Activated B cell treated with CpG ODN at 0.5 μM for 24 hours (primary cell): ENCODE measurements at regions not wholly inside any gene's neighbourhood (a gene's known extent, or its start where the extent isn't known, plus 50 kb on each side); places are given as distances from the start of the nearest gene placed in this dataset.

Experiments
- ATAC-seq: fragments of 200-7000 bp; cut with Tn5 transposase; one replicate; pipeline ENCODE4 v1.10.0; 2021; ENCODE audit warnings: low read depth, mild to moderate bottlenecking, moderate library complexity
- CTCF ChIA-PET: fragments of 350-600 bp; sonication (Branson Sonifier 250); formaldehyde crosslinking; loops from one replicate; lab custom pipeline; 2021; ENCODE audit warnings: antibody characterized with exemption; lab: Charles Lee
- POLR2A ChIA-PET: fragments of 350-600 bp; sonication (Branson Sonifier 250); formaldehyde crosslinking; loops from one replicate; lab custom pipeline; 2021; ENCODE audit warnings: antibody characterized with exemption; lab: Charles Lee
- DNase-seq: peaks from one replicate; pipeline ENCODE4 v3.0.0; 2022
- H3K27ac Mint-ChIP-seq: one replicate; pipeline ENCODE4 v1.8.0; 2020; ENCODE audit warnings: mixed read lengths
- H3K27me3 Mint-ChIP-seq: one replicate; pipeline ENCODE4 v1.8.0; 2021; ENCODE audit warnings: mixed read lengths
- H3K36me3 Mint-ChIP-seq: one replicate; pipeline ENCODE4 v1.8.0; 2021; ENCODE audit warnings: low read depth, mixed read lengths
- H3K4me1 Mint-ChIP-seq: one replicate; pipeline ENCODE4 v1.8.0; 2021; ENCODE audit warnings: mixed read lengths
- H3K4me3 Mint-ChIP-seq: one replicate; pipeline ENCODE4 v1.8.0; 2020; ENCODE audit warnings: mild to moderate bottlenecking, mixed read lengths
- H3K9me3 Mint-ChIP-seq: one replicate; pipeline ENCODE4 v1.8.0; 2020; ENCODE audit warnings: mixed read lengths
- intact Hi-C: fragments of 100-400 bp; cut with micrococcal nuclease; formaldehyde crosslinking; loops from one replicate; pipeline ENCODE4 v1.15.1; 2024
- TF ChIP-seq, protein P1 (sequence below): fragments of 200-600 bp; IDR thresholded peaks from one replicate; pipeline ENCODE4 v1.8.0; 2022; ENCODE audit warnings: antibody characterized with exemption, mild to moderate bottlenecking

DNA sequence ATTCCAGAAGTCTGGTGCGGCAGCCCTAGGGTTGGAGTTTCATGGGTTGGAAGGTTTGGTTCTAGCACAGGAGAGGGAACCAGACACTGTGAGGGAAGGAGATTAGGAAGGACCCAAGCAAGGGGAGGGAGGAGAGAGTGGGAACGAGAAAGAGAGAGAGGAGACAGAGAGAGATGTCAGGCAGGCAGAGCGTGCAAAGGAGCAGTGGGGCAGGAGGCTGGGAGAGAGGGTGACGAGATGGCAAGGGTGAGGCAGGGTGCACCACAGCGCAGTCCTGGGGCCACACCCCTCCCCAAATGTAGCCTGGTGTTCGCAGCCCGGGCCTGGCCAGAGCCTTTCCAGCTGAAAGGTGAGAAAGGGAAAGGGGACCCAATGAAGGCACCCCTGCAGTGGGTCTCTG, 162.9 kb upstream of the TLE3 start:
- Mint-ChIP-seq H3K36me3 (no peaks in the 10 kb centered on the region), H3K9me3 (no peaks in the 10 kb centered on the region), H3K4me3 (no peak overlapping the region), H3K27me3 (no peaks in the 10 kb centered on the region), H3K4me1 (peaks cover 80% of the 10 kb centered on the region), H3K27ac (no peak overlapping the region)
- TF ChIP-seq, protein P1, sequence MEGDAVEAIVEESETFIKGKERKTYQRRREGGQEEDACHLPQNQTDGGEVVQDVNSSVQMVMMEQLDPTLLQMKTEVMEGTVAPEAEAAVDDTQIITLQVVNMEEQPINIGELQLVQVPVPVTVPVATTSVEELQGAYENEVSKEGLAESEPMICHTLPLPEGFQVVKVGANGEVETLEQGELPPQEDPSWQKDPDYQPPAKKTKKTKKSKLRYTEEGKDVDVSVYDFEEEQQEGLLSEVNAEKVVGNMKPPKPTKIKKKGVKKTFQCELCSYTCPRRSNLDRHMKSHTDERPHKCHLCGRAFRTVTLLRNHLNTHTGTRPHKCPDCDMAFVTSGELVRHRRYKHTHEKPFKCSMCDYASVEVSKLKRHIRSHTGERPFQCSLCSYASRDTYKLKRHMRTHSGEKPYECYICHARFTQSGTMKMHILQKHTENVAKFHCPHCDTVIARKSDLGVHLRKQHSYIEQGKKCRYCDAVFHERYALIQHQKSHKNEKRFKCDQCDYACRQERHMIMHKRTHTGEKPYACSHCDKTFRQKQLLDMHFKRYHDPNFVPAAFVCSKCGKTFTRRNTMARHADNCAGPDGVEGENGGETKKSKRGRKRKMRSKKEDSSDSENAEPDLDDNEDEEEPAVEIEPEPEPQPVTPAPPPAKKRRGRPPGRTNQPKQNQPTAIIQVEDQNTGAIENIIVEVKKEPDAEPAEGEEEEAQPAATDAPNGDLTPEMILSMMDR = no peak
- no peak for DNase-seq
- POLR2A ChIA-PET = interaction anchor here (3.0 kb wide), 1 partner anchor 8 kb away, joined by 24 read pairs; no protein-coding TSS in a partner anchor
- ATAC-seq = no peak
- intact Hi-C loops = loop anchor here (5.0 to 10.0 kb wide), 2 partner anchors 378 to 686 kb away; no protein-coding TSS in a partner anchor
- CTCF ChIA-PET = interaction anchor here (2.5 kb wide), 1 partner anchor 8 kb away, joined by 11 read pairs; no protein-coding TSS in a partner anchor

DNA sequence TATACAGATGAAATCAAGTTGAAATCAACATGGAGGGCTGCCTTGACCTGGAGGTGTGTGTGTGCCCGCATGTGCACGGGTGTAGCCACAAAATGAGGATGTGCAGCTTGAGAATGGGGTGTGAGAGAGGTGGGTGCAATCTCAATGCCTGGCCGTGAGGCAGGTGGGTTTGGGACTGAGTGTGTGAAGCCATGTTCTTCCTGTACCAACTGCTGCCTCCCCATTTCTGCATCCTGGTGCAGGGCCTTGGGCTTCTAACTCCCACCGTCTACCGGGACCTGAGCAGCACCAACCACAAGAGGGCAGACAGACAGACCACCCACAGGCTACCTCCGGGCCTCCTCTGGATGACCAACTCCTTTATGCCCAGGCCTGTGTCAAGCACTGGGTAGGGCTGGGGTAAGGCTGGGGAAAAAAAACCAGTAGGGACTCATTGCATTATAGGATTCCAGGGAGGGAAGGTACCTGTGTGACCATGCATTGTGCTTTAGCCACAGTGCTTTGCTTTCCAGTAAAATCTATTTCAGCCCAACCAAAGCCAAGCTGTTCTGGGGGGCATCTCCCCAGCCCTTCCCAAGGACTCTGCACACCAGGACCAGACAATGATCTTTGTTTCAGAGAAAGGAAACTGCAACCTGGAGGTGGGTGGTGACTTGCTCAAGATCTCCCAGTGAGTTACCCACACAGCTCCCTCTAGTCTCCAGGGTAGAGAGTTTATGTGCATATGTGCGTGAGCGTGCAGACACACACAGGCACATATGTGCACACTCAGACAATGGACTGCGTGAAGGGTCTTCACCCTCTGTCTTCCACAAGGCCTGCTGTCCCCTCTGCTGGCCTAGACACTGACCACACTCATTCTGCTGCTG, 162.2 kb upstream of the TLE3 start:
- Mint-ChIP-seq H3K9me3 (no peaks in the 10 kb centered on the region), H3K27ac (no peak overlapping the region), H3K36me3 (no peaks in the 10 kb centered on the region), H3K27me3 (no peaks in the 10 kb centered on the region), H3K4me1 (peaks cover 73% of the 10 kb centered on the region), H3K4me3 (peak overlapping the region; percentile 73)
- ChIA-PET CTCF (interaction anchor here (0.9 to 2.5 kb wide), 3 partner anchors 9 to 62 kb away, joined by 3 to 11 read pairs (median 3); no protein-coding TSS in a partner anchor), POLR2A (interaction anchor here (1.0 to 3.0 kb wide), 7 partner anchors 9 to 59 kb away, joined by 3 to 24 read pairs (median 3); no protein-coding TSS in a partner anchor)
- TF ChIP-seq, protein P1 = no peak
- ATAC-seq (peak; percentile 22), DNase-seq (no peak)
- intact Hi-C loops = loop anchor here (5.0 to 10.0 kb wide), 2 partner anchors 378 to 685 kb away; no protein-coding TSS in a partner anchor

DNA sequence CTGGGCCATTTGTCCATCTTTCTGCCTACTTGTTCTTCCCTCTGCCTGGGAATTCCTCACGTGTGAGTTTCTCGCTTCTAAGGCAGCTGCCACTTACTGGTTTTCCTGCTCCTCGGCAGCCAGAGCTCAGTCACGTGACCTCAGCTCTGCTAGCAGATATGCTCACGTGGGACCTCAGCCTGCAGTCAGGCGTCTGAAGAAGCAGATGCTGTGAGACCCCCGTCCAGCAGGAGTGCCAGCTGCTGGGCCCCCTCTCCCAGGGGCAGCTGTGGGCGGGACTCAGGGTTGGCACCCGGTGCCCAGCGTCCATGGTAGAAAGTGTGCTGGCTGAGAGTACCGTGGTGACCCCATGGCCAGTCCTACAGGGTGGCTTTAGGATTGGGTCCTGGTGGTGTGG, 161.3 kb upstream of the TLE3 start:
- ChIA-PET POLR2A (interaction anchor here (0.5 to 3.0 kb wide), 13 partner anchors 10 to 806 kb away, joined by 3 to 24 read pairs (median 3); partner anchors contain the start of gene RPLP1), CTCF (interaction anchor here (0.7 to 2.5 kb wide), 7 partner anchors 9 to 683 kb away, joined by 3 to 11 read pairs (median 3); no protein-coding TSS in a partner anchor)
- Mint-ChIP-seq H3K9me3 (no peaks in the 10 kb centered on the region), H3K27me3 (no peaks in the 10 kb centered on the region), H3K27ac (peak overlapping the region; percentile 53), H3K36me3 (no peaks in the 10 kb centered on the region), H3K4me3 (peak overlapping the region; percentile 73), H3K4me1 (peaks cover 65% of the 10 kb centered on the region)
- ATAC-seq (peak; percentile 40), DNase-seq (no peak)
- TF ChIP-seq, protein P1 = no peak
- intact Hi-C loops = no loop called here

DNA sequence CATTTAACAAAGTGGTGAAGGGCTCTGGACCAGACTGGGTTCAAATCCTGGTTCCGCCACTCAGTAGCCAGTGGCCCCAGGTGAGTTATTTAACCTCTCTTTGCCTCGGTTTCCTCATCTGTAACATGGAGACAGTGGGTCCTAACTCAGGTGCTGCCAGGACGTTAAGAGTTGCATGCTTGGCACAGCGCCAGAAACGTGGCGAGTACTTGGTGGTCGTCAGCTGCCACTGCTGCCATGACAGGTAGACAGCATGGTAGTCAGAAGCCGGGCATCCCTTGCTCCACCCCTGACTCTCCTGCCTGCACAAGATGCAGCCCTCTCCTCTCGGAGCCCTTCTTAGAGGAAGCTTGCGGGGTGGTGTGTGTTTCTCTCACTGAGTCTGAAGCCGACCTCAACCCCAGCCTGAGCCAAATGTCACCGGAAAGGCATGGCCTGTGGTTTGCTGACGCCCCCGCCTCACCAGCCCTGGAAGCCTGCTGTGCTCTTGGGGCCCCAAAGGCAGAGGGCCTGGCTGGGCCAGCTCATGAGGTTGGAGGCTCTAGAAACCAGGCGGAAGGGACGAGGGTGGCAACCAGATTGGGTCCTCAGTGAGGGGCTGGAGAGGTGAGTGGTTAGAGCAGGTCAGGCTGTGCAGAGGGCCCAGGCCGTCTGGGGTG, 160.8 kb upstream of the TLE3 start:
- H3K4me3 Mint-ChIP-seq = peak overlapping the region; percentile 73
- intact Hi-C loops = loop anchor here (1.0 kb wide), 1 partner anchor 18 kb away; no protein-coding TSS in a partner anchor
- ATAC-seq (peak; percentile 72), DNase-seq (no peak)
- H3K27me3 Mint-ChIP-seq = no peaks in the 10 kb centered on the region
- peak overlapping the region; percentile 53 for H3K27ac Mint-ChIP-seq
- peaks cover 60% of the 10 kb centered on the region for H3K4me1 Mint-ChIP-seq
- ChIA-PET POLR2A (interaction anchor here (0.5 to 3.0 kb wide), 12 partner anchors 10 to 806 kb away, joined by 3 to 24 read pairs (median 3); partner anchors contain the start of gene RPLP1), CTCF (interaction anchor here (0.7 to 2.5 kb wide), 7 partner anchors 10 to 682 kb away, joined by 3 to 11 read pairs (median 3); no protein-coding TSS in a partner anchor)
- H3K36me3 Mint-ChIP-seq = no peaks in the 10 kb centered on the region
- no peaks in the 10 kb centered on the region for H3K9me3 Mint-ChIP-seq
- TF ChIP-seq, protein P1 = no peak
